ENCODE measurements at regions not wholly inside any gene's neighbourhood (a gene's known extent, or its start where the extent isn't known, plus 50 kb on each side); places are given as distances from the start of the nearest gene placed in this dataset.
A peak's percentile ranks its signal among the peaks of the same experiment; 100 is the strongest.

GRCh38 chr3:44078863-44079262 lies 162.8 kb upstream of the TOPAZ1 start:
- peaks cover 0 to 1% of the 10 kb centered on the region in 2 donors for H3K4me1 Mint-ChIP-seq
- no peak for ATAC-seq (replicated peaks)
- H3K4me3 Mint-ChIP-seq = no peak overlapping the region
- no peaks in the 10 kb centered on the region for H3K9me3 Mint-ChIP-seq
- H3K27me3 Mint-ChIP-seq = peaks cover 11 to 13% of the 10 kb centered on the region in 2 donors
- H3K27ac Mint-ChIP-seq = no peak overlapping the region
- no peak for DNase-seq
- no peaks in the 10 kb centered on the region for H3K36me3 Mint-ChIP-seq

GRCh38 chr3:44079916-44080315 lies 161.8 kb upstream of the TOPAZ1 start:
- H3K36me3 Mint-ChIP-seq = no peaks in the 10 kb centered on the region
- peaks cover 0 to 1% of the 10 kb centered on the region in 2 donors for H3K4me1 Mint-ChIP-seq
- no peak for DNase-seq
- ATAC-seq (replicated peaks) = no peak
- H3K9me3 Mint-ChIP-seq = no peaks in the 10 kb centered on the region
- H3K27me3 Mint-ChIP-seq = peaks cover 11 to 13% of the 10 kb centered on the region in 2 donors
- no peak overlapping the region for H3K27ac Mint-ChIP-seq
- no peak overlapping the region for H3K4me3 Mint-ChIP-seq

GRCh38 chr3:44080474-44081072 lies 161.1 kb upstream of the TOPAZ1 start:
- DNase-seq (no peak), ATAC-seq (replicated peaks) (no peak)
- Mint-ChIP-seq H3K4me3 (no peak overlapping the region), H3K36me3 (no peaks in the 10 kb centered on the region), H3K27ac (no peak overlapping the region), H3K27me3 (peaks cover 5 to 7% of the 10 kb centered on the region in 2 donors), H3K9me3 (no peaks in the 10 kb centered on the region), H3K4me1 (peaks cover 0 to 1% of the 10 kb centered on the region in 2 donors)

- no peaks in the 10 kb centered on the region for H3K36me3 Mint-ChIP-seq
- no peak for ATAC-seq (replicated peaks)
Measured at GRCh38 chr3:44090036-44090435, 151.7 kb upstream of the TOPAZ1 start.

GRCh38 chr3:44092497-44092896 lies 149.2 kb upstream of the TOPAZ1 start:
- H3K27me3 Mint-ChIP-seq = peaks cover 8 to 29% of the 10 kb centered on the region in 2 donors
- no peaks in the 10 kb centered on the region for H3K4me1 Mint-ChIP-seq
- H3K27ac Mint-ChIP-seq = no peak overlapping the region
- DNase-seq = no peak
- peaks cover 0 to 2% of the 10 kb centered on the region in 2 donors for H3K9me3 Mint-ChIP-seq
- H3K4me3 Mint-ChIP-seq = no peak overlapping the region
- no peaks in the 10 kb centered on the region for H3K36me3 Mint-ChIP-seq
- ATAC-seq (replicated peaks) = no peak

More at GRCh38 chr3:44090036-44090435, 151.7 kb upstream of the TOPAZ1 start:
- Mint-ChIP-seq H3K9me3 (peaks cover 0 to 2% of the 10 kb centered on the region in 2 donors), H3K27me3 (peaks cover 8 to 29% of the 10 kb centered on the region in 2 donors), H3K27ac (no peak overlapping the region), H3K4me1 (no peaks in the 10 kb centered on the region), H3K4me3 (no peak overlapping the region)
- no peak for DNase-seq

GRCh38 chr3:44093531-44093930 lies 148.2 kb upstream of the TOPAZ1 start:
- Mint-ChIP-seq H3K9me3 (peaks cover 0 to 2% of the 10 kb centered on the region in 2 donors), H3K27me3 (peaks cover 12 to 26% of the 10 kb centered on the region in 2 donors)
- no peak for ATAC-seq (replicated peaks)

GRCh38 chr3:44098656-44099415 lies 142.8 kb upstream of the TOPAZ1 start:
- DNase-seq = no peak
- no peak overlapping the region for H3K27ac Mint-ChIP-seq
- no peak for ATAC-seq (replicated peaks)
- H3K27me3 Mint-ChIP-seq = peaks cover 37 to 39% of the 10 kb centered on the region in 2 donors
- H3K36me3 Mint-ChIP-seq = no peaks in the 10 kb centered on the region
- H3K4me1 Mint-ChIP-seq = no peaks in the 10 kb centered on the region
- H3K4me3 Mint-ChIP-seq = no peak overlapping the region
- H3K9me3 Mint-ChIP-seq = no peaks in the 10 kb centered on the region

More at GRCh38 chr3:44093531-44093930, 148.2 kb upstream of the TOPAZ1 start:
- H3K27ac Mint-ChIP-seq = no peak overlapping the region
- no peaks in the 10 kb centered on the region for H3K36me3 Mint-ChIP-seq
- no peaks in the 10 kb centered on the region for H3K4me1 Mint-ChIP-seq
- no peak overlapping the region for H3K4me3 Mint-ChIP-seq
- DNase-seq = no peak

- Mint-ChIP-seq H3K27me3 (peaks cover 37 to 39% of the 10 kb centered on the region in 2 donors), H3K9me3 (no peaks in the 10 kb centered on the region), H3K36me3 (no peaks in the 10 kb centered on the region), H3K4me1 (peaks cover under 1 to 3% of the 10 kb centered on the region in 2 donors), H3K27ac (no peak overlapping the region), H3K4me3 (no peak overlapping the region)
- ATAC-seq (replicated peaks) (no peak), DNase-seq (no peak)
Measured at GRCh38 chr3:44099566-44100297, 142.0 kb upstream of the TOPAZ1 start.

- Mint-ChIP-seq H3K4me1 (peaks cover 5 to 8% of the 10 kb centered on the region in 2 donors), H3K4me3 (no peak overlapping the region), H3K27ac (no peak overlapping the region), H3K36me3 (no peaks in the 10 kb centered on the region), H3K27me3 (peaks cover 37 to 39% of the 10 kb centered on the region in 2 donors), H3K9me3 (no peaks in the 10 kb centered on the region)
- ATAC-seq (replicated peaks) = no peak
- no peak for DNase-seq
Measured at GRCh38 chr3:44100298-44100695, 141.4 kb upstream of the TOPAZ1 start.

GRCh38 chr3:44104043-44104442 lies 137.6 kb upstream of the TOPAZ1 start:
- ATAC-seq (replicated peaks) = no peak
- peaks cover 36 to 38% of the 10 kb centered on the region in 2 donors for H3K27me3 Mint-ChIP-seq
- no peak for DNase-seq
- H3K4me3 Mint-ChIP-seq = no peak overlapping the region
- H3K27ac Mint-ChIP-seq = no peak overlapping the region
- no peaks in the 10 kb centered on the region for H3K9me3 Mint-ChIP-seq
- no peaks in the 10 kb centered on the region for H3K36me3 Mint-ChIP-seq
- peaks cover 5 to 13% of the 10 kb centered on the region in 2 donors for H3K4me1 Mint-ChIP-seq

GRCh38 chr3:44104668-44105321 lies 136.9 kb upstream of the TOPAZ1 start:
- Mint-ChIP-seq H3K36me3 (no peaks in the 10 kb centered on the region), H3K27me3 (peaks cover 30% of the 10 kb centered on the region in 2 donors), H3K27ac (peak overlapping the region; percentile 32), H3K9me3 (no peaks in the 10 kb centered on the region), H3K4me3 (no peak overlapping the region), H3K4me1 (peaks cover 5 to 13% of the 10 kb centered on the region in 2 donors)
- DNase-seq (peak; percentile 41), ATAC-seq (replicated peaks) (peak; percentile 99 to 100)

- DNase-seq = no peak
- H3K4me1 Mint-ChIP-seq = peaks cover 5 to 13% of the 10 kb centered on the region in 2 donors
- ATAC-seq (replicated peaks) = peak in 1 of 2 donors; percentile 35
- H3K36me3 Mint-ChIP-seq = no peaks in the 10 kb centered on the region
- H3K4me3 Mint-ChIP-seq = no peak overlapping the region
- no peaks in the 10 kb centered on the region for H3K9me3 Mint-ChIP-seq
- no peak overlapping the region for H3K27ac Mint-ChIP-seq
- H3K27me3 Mint-ChIP-seq = peaks cover 27% of the 10 kb centered on the region in 2 donors
Measured at GRCh38 chr3:44105571-44105970, 136.1 kb upstream of the TOPAZ1 start.

- Mint-ChIP-seq H3K36me3 (no peaks in the 10 kb centered on the region), H3K27ac (no peak overlapping the region), H3K4me1 (peaks cover 5 to 13% of the 10 kb centered on the region in 2 donors), H3K27me3 (peaks cover 21 to 23% of the 10 kb centered on the region in 2 donors), H3K9me3 (no peaks in the 10 kb centered on the region), H3K4me3 (no peak overlapping the region)
- no peak for ATAC-seq (replicated peaks)
- no peak for DNase-seq
Measured at GRCh38 chr3:44106756-44107155, 134.9 kb upstream of the TOPAZ1 start.

GRCh38 chr3:44108481-44108880 lies 133.2 kb upstream of the TOPAZ1 start:
- Mint-ChIP-seq H3K27ac (no peak overlapping the region), H3K9me3 (no peaks in the 10 kb centered on the region)

More at GRCh38 chr3:44108481-44108880, 133.2 kb upstream of the TOPAZ1 start:
- H3K4me1 Mint-ChIP-seq = peaks cover 5 to 13% of the 10 kb centered on the region in 2 donors
- H3K4me3 Mint-ChIP-seq = no peak overlapping the region
- DNase-seq (no peak), ATAC-seq (replicated peaks) (no peak)
- peaks cover 12 to 13% of the 10 kb centered on the region in 2 donors for H3K27me3 Mint-ChIP-seq
- no peaks in the 10 kb centered on the region for H3K36me3 Mint-ChIP-seq

Data from stimulated activated naive B cell treated with anti-CD40 and anti-IgM and Interleukin-4, amounts not matched to agents 10 μg/mL and 1 μg/mL and 100 μg/mL, for 72 hours (primary cell).